Putamen (tissue), 1 donor: ENCODE measurements at regions not wholly inside any gene's neighbourhood (a gene's known extent, or its start where the extent isn't known, plus 50 kb on each side); places are given as distances from the start of the nearest gene placed in this dataset.
"Not testable (repeated sequence)": the region's sequence is repeated elsewhere in the genome, so short reads cannot be mapped to it uniquely, and the experiment has no call there.

Source experiments
- DNase-seq: peaks from one replicate; pipeline ENCODE4 v3.0.0-alpha.2; 2016; ENCODE audit warnings: low spot score

GRCh38 chr7:149682038-149682437 lies 91.3 kb downstream of the ZNF467 start:
- no peak for DNase-seq

DNA sequence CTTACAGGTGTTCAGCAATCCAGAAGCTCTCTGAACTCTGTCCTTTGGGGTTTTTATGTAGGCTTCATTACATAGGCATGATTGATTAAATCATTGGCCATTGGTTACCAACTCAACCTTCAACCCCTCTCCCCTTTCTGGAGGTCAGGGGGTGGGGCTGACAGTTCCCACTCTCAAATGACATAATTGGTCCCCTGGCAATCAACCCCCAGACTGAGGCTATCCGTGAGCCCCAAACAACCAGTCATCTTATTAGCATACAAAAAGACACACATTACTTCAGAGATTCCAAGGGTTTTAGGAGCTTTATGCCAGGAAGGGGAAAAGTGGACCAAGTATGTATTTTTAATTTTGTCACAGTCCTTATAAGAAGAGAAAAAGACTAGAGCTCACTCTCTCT lies 92.1 kb downstream of the ZNF467 start:
- DNase-seq = no peak

DNA sequence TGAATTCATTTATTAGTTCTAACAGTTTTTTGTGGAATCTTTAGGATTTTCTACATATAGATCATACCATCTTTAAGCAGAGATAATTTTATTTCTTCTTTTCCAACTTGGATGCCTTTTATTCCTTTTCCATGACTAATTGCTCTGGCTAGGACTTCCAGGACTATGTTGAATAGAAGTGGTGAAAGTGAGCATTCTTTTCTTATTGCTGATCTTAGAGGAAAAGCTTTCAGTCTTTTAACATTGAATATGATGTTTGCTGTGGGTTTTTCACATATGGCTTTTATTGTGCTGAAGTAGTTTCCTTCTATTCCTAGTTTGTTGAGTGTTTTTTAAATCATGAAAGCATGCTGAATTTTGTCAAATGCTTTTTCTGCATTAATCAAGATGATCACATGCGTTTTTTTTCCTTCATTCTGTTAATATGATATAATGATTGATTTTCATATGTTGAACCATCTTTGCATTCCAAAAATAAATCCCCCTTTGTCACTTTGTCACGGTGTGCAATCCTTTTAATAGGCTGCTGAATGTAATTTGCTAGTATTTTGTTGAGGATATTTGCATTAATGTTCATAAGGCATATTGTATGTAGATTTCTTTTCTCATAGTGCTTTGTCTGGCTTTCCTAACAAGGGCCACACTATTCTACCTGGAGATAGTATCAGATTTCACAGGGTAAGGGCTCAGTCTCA lies 92.9 kb downstream of the ZNF467 start:
- DNase-seq = no peak

DNA sequence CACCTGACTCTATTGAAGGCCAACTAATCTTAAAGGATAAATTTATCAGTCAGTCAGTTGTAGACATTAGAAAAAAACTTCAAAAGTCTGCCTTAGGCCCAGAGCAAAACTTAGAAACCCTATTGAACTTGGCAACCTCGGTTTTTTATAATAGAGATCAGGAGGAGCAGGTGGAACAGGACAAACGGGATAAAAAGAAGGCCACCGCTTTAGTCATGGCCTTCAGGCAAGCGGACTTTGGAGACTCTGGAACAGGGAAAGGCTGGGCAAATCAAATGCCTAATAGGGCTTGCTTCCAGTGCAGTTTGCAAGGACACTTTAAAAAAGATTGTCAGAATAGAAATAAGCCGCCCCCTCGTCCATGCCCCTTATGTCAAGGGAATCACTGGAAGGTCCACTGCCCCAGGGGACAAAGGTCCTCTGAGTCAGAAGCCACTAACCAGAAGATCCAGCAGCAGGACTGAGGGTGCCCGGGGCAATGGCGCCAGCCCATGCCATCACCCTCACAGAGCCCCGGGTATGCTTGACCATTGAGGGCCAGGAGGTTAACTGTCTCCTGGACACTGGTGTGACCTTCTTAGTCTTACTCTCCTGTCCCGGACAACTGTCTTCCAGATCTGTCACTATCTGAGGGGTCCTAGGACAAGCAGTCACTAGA lies 98.5 kb downstream of the ZNF467 start:
- DNase-seq = not testable (repeated sequence)

DNA sequence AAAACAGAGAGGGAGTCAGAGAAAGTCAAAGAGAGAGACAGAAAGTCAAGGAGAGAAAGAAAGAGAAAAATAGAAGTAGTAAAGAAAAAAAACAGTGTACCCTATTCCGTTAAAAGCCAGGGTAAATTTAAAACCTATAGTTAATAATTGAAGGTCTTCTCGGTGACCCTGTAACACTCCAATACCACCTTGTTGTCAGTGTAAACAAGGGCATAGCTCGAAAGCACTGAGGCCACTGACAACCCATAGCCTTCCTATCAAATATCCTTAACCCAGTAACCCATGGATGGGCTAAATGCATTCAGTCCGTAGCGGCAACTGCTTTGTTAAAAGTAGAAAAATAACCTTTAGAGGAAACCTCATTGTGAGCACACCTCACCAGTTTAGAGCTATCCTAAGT lies 100.4 kb downstream of the ZNF467 start:
- no peak for DNase-seq

GRCh38 chr7:149670288-149670687 lies 103.1 kb downstream of the ZNF467 start:
- DNase-seq = peak; percentile 38

DNA sequence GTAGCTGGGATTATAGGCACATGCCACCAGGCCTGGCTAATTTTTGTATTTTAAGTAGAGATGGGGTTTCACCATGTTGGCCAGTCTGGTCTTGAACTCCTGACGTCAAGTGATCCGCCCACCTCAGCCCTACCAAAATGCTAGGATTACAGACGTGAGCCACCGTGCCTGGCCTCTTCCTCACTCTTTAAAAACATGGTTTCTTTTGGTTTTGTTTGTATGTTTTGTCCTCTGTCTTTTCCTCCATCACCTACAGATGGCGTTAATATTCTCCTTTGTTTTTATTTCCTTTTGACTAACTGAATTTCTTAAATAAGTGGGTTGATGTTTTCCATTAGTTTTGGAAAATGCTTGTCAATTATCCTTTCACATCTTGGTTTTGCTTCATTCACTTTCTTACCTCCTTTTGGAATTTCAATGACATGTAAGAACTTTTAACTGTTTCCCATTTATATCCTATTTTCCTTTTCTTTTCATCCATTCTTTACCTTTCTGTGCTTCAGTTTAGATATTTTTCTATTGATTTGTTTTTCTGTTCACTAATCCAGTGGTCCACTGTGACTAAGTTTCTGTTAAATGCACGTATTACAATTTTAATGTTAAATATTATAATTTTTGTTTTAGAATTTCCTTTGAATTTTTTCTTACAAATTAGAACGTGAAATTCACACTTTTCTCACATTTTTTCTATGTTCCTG lies 104.1 kb downstream of the ZNF467 start:
- no peak for DNase-seq

DNA sequence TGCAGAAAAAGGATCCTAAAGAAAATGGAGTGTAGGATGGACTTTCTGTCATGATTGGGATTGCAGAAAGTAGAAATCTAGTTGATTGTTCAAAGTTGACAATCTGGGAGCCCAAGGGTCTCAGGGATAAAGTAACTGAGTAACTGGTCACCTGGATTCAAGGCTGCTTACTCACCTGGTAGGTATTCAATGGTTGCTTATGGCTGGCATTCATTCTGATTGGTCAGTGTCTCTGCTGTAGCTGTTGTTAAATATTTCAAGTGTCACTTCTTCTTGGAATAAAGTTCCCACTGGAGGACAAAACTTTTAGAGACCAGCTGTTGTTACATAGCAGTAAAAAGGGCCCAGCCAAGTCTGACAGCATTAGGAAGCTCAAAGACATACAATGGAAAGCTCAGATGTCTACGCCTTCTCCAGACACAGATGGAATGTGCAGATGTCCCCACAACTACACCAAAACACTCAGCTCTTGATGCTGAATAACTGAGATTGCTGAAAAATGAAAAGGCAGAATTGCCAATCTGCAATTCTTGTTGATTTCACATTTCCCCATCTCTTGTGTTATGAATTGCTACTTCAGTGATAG lies 106.9 kb downstream of the ZNF467 start:
- DNase-seq = no peak

DNA sequence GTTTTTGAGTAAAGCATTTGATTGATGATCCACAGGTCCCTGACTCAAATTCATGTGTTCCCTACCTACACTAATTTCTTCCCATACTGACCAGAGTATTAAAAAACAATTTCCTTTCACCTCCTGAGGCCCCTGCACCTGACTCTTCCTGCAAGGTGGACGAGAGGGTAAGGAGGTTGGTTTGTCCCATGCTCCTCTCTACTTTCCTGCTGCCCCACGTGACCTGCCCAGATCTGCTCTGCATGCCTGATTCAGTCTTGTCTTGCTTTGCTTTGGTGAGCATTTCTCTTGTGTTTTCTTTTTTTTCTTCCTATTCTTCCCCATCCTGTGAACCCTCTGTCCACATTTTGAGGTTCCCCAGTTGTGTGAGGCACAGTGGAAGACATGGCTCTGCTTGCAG lies 107.8 kb downstream of the ZNF467 start:
- not testable (repeated sequence) for DNase-seq

DNA sequence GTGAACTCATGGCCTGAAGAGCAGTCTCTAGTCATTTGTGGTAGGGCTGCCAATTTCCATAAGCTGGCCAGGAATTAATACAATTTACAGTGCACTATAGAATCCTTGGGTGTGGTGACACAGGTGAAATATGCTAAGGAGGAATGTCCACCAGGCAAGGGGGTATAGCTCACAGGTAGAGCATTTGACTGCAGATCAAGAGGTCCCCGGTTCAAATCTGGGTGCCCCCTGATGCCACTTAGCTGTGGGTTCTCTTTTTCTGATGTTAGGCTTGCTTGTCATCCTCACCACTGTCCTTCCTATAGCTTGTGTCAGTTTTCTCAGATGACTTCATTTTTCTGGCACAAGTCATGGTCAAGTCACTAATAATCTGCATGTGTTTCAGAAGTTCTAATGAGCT lies 108.7 kb downstream of the ZNF467 start:
- no peak for DNase-seq

DNA sequence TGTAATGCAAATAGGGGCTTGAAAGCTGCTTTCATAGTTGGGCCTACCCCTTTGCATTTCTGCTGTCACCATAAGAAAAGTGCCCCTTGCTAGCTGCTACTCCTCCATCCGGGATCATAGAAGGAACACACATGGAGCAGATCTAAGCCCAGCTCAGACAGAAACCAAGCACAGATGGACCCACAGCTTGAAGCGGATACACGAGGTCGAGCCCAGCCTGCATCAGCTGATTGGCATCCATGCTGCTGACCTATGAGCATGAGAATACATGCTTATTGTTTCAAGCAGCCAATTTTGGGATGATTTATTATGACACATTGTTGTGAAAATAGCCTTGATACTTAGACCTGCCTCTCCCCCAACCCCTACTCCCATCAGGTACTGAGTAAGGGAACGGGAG lies 109.2 kb downstream of the ZNF467 start:
- no peak for DNase-seq

GRCh38 chr7:149662591-149663095 lies 110.7 kb downstream of the ZNF467 start:
- peak; percentile 24 for DNase-seq

DNA sequence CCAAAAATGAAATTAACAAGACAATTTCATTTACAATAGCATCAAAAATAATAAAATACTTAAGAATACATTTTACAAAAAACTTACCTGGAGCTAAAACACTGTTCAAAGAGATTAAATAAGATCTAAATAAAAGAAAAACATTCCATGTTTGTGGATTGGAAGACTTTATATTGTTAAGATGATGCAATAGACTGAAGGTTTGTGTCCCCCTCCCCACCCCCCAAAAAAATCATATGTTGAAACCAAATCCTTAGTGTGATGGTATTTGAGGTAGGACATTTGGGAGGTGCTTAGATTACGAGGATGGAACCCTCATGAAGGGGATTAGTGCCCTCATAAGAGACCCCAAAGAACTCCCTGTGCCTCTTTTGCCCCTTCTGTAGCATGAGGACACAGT lies 117.6 kb downstream of the ZNF467 start:
- DNase-seq = no peak

DNA sequence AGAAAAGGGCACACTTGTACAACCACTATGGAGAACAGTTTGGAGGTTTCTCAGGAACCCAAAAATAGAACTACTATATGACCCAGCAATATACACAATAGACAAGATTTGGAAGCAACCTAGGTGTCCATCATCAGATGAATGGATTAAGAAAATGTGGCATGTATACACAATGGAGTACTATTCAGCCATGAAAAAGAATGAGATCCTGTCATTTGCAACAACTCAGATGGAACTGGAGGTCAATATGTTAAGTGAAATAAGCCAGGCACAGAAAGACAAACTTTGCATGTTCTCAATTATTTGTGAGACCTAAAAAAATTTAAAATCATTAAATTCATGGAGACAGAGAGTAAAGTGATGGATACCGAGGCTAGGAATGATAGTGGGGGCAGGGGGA lies 118.8 kb downstream of the ZNF467 start:
- no peak for DNase-seq

- DNase-seq = not testable (repeated sequence)
Measured at GRCh38 chr7:149650190-149650589, 123.2 kb downstream of the ZNF467 start.

GRCh38 chr7:149644754-149645153 lies 128.6 kb downstream of the ZNF467 start:
- no peak for DNase-seq

DNA sequence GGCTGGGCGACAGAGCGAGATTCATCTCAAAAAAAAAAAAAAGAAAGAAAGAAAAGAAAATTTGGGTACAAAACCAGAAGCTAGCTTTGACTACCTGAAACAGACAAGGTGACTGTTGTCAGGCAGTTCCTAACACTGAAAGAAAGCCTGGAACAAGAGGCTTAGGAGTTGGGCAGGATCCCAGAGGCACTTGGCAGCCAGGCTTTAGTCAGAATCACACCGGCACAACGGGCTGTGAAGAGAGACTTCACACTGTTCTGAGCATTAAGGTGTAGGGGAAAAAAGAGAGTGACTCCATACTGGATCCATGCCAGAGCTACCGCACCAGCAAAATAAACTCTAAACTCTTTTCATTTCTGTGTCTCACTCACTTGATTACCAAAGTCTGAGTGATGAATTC lies 130.8 kb downstream of the ZNF467 start:
- no peak for DNase-seq

GRCh38 chr7:149638566-149639320 lies 134.6 kb downstream of the ZNF467 start:
- DNase-seq = no peak

- no peak for DNase-seq
Measured at GRCh38 chr7:149637911-149638565, 135.3 kb downstream of the ZNF467 start.

DNA sequence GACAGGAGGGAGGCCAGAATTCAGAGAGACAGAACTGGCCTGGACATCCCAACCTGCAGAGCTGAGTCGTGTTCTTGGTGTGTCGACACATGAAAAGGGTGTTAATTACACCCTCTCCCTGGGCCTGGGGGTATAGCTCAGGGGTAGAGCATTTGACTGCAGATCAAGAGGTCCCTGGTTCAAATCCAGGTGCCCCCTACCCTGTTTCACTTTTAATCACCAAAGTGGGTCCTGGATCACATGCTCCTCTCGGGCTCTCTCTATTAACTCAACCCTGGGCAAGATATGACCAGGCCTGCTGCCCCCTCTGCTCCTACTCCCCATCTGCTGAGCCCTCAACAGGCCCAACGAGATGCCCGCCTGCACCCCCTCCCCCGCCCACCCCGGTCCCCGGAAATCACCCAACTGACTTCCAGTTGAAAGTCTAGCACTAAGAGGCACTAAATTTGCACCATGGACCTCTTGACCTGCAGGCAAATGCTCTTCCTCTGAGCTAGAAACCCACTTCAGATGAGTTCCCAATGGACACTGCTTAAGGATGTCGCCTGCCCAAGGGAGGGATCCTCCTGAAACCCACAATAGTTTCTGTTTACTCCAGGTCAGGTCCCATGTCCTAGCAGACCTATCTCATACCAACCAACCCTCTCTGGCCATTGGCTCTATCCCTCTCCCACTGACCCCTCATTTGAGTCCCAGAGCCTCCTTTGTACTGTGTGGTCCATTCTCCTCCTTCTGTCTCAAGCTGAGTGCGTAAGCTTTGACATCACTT lies 137.6 kb downstream of the ZNF467 start:
- no peak for DNase-seq
